Central memory CD4-positive, alpha-beta T cell (primary cell): ENCODE measurements at regions not wholly inside any gene's neighbourhood (a gene's known extent, or its start where the extent isn't known, plus 50 kb on each side); places are given as distances from the start of the nearest gene placed in this dataset.
"Not testable (repeated sequence)": the region's sequence is repeated elsewhere in the genome, so short reads cannot be mapped to it uniquely, and the experiment has no call there.

Experiments used
- DNase-seq: peaks from one replicate; pipeline ENCODE4 v3.0.0; 2022

GRCh38 chr5:18379189-18379588, 744.9 kb downstream of the TAF11L14 start:
- DNase-seq = no peak

DNA sequence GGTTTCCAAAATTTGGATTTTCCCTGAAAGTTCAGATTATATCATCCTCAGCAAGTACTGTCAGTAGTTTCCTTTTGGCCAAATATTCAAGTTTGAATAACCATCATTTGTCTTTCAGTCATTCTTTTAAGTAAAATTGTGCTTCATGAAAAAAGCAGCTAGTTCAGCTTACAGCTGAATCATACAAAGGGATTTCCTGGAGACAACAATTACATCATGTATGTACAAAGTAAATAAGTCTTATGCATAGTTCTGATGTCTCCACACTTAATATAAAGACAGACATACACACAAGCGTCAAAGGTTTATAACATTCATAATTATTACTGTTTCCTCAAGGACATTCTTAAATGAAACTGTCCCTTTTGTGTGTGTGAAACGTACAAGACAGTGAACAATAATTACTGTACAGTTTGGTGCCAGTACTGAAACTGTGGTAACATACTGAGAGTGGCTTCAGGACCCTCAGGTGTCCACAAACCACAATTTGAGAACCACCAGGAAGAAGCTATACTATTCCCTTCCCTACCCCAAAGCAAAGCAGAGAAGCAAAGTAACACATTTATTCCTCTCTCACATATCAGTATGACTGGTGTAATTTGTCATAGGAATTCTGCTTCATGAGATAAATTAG, 746.6 kb downstream of the TAF11L14 start:
- DNase-seq = no peak

DNA sequence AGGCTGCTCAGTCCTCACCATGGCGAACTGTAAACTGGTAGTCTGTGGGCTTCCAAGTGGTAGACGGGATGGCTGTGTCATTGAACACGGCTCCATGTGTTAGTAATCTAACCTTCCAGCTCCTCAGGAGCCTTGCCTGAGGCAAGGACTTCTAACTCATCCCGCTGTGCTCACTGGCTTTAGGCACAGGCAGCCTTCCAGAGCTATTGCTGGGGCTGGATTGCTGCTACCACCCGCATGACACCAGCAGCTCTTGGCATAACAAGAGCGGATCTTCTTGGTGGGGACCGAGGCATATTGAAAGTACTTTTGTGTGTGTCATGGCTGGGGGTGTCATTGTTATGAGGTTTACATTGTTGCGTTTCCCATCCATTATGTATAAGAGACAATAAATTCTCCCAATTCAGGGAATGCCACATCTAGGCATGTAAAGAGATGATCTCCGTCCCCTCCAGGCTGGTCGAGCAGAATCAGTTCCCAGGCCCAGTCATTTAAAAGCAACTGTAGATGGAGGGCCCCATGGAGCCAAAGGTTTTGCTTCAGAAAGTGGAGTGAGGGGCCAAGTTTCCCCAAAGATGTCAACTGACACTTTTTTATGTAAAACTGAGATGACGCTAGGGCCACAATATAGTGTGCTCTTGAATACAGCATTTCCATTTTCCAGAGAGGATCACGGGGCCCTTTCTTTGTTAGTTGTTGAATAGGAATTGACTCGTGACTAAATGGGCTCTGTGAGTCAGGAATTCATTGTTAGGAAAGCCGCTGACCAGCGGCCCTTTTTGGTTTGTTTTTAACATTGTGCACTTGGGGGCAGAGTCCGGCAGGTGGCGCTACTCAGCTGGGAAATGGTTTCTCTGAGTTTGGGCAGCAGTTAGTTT, 759.5 kb downstream of the TAF11L14 start:
- no peak for DNase-seq

- DNase-seq = no peak
Measured at GRCh38 chr5:18394443-18394804, 760.2 kb downstream of the TAF11L14 start.

DNA sequence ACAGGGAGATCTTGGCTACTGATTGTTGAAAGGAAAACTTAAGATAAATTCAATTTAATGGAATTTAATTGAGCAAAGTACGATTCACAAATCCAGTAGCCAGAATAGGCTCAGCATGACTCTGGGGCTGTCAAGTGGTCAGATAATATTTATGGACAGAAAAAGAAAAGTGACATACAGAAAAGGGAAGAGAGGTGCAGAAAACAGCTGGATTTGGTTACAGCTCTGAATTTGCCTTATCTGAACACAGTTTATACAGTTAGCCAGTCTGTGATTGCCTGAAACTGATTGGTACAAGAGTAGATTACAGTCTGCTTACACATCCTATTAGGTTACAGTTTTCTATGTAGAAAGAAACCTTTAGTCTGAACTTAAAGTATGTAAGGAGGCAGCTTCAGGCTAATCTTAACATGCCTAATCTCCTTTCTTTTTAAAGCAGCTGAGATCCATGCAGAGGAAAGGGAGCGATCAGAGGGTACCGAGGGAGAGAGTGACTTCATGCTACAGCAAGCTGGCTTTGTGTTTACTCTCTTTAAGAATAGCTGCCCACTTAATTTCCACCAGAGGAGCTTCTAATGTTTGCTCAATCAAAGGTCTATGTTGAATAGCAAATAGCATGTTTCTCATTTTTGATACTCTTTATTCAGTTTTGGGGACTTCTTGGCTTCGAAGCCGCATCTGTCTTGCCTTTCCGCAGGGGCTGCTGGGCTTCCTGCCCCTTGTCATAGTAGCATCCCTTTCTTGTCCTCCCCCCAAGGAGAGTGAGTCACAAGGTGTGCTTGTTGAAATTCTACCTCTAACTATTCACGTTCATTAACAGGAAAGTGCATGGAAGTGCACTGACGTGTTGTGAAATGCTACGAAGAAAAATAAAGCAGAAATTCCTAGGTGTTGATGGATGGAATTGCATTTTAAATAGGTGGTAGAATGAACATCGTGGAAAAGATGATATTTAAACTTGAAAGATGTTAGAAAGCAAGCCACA, 761.2 kb downstream of the TAF11L14 start:
- no peak for DNase-seq

- DNase-seq = no peak
Measured at GRCh38 chr5:18397371-18397770, 763.1 kb downstream of the TAF11L14 start.

DNA sequence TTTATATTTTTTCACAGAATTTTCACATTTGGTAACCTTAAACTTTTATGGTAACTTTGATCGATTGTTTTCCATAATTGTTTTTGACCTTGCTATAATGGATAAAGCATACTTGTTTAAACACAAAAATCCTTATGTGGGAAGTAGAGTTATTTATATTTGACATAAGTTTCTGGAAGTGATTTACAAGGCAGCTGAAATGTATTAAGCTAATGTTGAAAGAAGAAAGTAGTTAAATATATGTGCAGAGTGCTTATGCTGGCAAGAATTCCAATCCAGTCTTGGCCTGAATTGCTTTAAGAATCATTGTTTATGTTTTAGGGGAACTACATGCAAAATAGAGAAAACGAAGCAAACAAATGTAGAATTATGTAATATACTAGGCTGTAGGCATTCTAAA, 763.6 kb downstream of the TAF11L14 start:
- DNase-seq = no peak

DNA sequence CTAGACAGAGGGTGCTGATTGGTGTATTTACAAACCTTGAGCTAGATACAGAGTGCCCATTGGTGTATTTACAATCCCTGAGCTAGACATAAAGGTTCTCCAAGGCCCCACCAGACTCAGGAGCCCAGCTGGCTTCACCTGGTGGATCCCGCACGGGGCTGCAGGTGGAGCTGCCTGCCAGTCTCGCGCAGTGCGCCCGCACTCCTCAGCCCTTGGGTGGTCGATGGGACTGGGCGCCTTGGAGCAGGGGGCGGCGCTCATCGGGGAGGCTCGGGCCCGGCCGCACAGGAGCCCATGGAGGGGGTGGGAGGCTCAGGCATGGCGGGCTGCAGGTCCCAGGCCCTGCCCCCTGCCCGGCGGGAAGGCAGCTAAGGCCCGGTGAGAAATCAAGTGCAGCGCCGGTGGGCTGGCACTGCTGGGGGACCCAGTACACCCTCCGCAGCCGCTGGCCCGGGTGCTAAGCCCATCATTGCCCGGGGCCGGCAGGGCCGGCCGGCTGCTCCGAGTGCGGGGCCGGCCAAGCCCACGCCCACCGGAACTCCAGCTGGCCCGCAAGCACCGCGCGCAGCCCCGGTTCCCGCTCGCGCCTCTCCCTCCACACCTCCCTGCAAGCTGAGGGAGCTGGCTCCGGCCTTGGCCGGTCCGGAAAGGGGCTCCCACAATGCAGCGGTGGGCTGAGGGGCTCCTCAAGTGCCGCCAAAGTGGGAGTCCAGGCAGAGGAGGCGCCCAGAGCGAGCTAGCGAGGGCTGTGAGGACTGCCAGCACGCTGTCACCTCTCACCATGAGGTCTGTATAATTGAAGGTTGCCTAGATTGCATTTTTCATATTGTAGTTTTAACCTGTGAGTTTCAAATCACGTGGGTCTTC, 765.4 kb downstream of the TAF11L14 start:
- DNase-seq = not testable (repeated sequence)

GRCh38 chr5:18403141-18403540, 768.9 kb downstream of the TAF11L14 start:
- no peak for DNase-seq

DNA sequence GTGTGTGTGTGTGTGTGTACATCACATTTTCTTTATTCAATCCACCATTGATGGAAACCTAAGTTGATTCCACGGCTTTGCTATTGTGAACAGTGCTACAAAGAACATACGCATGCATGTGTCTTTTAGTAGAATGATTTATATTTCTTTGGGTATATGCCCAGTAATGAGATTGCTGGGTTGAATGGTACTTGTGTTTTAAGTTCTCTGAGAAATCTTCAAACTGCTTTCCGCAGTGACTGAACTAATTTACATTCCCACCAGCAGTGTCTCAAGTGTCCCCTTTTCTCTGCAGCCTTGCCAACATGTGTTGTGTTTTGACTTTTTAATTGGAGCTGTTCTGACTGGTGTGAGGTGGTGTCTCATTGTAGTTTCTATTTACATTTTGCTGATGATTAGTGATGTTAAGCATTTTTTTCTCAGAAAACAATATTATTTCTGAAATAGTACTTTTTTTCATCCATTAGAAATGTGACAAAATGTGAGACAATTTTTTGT, 769.7 kb downstream of the TAF11L14 start:
- no peak for DNase-seq

DNA sequence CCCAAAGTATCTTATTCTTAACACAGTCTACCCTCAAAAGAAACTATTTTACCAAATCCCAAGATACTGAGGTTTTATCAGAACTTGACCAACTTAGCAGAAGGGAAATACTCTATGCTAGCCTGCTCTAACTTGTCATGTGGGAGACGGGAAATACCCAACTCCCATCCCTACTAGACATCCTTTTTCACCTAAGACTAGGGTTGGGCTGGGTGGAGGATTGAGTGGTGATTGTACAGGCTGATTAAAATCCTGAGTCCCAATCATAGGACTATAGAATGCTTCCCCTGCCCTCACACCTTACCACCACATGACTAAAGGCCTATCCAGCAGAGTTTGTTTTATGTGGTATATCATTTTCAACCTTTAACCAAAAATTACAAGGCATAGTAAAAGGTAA, 786.5 kb downstream of the TAF11L14 start:
- DNase-seq = no peak

DNA sequence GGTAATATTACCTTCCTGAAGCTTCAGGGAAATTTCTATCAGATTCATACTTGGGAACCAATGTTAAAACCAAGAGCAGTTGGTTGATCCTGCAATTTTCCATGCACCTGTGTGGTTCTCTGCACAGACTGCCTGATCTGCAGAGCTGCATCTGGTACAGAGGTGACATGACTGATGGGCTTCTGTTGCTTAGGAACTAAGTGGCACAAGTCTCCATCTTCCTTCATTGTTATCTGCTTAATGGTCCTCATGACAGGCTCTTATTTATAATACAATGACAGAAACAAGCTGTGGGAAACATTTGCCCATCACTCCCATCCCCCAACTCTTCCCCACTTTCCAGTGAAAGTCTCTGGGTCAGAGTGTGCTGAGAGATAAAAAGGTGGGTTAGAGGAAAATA, 799.1 kb downstream of the TAF11L14 start:
- no peak for DNase-seq

DNA sequence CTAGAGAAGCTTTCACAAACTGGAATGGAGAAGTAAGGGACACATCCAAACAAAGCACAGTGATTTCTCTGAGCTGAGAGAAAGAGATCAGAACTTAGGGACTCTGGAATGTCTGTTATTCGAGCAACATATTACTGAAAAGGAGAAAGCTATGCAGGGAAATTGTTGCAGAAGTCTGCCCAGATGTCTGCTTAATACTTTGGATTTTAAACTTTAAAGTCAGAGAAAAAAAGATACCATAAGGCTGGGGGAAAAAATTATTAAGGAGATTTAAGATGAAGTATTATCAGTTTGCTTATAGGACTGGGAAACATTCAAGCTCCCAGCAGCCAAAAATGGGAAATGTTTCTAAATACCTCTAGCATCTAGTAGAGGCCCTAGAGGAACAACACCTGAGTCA, 803.9 kb downstream of the TAF11L14 start:
- no peak for DNase-seq

DNA sequence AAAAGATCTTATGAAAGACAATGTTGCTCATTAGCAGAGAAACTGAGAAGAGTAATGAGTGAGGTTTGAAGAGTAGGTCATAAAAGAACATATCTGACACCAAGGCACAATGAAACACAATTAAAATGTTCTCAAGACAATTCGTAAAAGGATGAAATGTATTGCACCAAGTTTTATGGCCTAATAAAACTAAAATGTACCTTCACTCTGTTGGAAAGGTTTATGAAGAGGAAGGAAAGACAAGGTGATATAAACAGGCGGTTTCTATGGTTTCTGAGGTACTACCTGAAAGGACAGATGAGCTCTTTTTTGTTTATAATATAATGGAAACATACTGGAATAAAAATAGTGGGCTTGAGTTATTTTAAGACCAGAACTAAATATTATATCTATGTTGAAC, 821.3 kb downstream of the TAF11L14 start:
- no peak for DNase-seq

DNA sequence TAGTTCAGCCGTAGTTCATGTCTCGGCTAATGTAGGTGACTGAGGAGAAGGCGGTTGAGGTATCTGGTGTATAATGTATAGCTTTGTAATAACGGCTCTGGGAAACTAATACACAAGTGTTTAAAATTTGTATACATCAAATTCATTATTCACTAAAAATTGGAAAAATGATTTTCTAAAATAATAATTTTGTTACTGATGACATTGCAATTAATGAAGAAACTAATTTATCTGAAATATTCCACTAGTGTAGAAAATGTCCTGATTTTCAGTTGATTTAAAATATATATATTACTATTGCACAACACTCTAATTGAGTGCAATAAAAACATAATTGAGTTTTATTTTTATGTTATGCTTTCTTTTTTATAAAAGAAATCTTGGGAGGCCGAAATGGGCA, 823.0 kb downstream of the TAF11L14 start:
- DNase-seq = no peak

- no peak for DNase-seq
Measured at GRCh38 chr5:18461766-18462165, 827.5 kb downstream of the TAF11L14 start.

DNA sequence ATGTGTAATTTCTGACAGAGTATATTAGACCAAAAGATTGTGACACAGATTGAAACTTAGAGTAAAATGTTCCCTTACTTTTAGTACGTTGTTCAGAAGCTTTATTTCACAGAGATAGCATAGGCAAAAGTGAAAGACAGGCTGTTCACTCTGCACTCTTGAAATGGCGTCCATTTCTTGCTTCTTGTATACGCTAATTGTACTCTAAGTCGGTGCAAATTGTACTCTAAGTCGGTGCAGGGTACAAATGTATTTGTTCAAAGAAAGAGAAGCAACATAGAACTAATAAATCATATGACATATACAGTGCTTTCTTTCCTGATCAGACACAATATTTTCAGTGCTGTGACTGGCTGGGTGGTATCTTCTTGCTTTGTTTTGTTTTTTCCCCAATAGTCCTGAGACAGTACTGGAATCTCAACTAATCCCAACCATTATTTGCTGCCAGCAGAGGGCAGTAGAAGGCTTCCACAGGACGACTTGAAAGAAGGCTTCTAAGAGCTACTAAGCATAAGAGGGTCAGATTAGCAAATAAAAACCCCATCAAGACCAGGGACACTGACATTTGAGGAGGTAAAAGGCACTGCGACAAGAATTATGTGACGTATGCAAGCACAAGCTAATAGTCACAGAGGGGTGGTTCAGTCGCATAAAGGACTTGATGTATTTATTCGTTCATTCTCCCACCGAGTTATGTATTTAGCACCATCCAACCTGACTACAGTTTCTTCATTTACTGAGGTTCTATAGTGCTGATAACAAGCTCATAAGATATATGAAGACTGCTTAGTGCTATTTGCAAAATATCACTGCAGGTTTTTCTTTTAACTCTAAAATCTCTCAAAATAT, 831.8 kb downstream of the TAF11L14 start:
- no peak for DNase-seq

DNA sequence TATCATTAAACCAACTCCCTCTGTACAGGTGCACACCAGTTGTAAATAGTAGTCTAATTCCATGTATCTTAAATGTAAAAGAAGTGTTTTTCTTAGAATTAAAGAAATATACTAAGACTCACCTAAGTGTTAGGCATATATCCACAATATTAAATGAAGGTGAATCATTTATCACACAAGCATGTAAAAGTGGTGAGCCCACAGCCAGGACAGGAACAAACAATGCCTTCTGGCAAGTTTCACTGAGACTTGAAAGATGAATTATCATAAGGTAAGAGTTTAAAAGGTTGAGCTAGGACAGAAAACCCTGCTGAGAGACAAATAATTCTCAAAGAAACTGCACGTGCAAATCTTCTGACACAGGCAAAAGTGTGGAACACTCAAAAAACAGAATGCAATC, 832.5 kb downstream of the TAF11L14 start:
- DNase-seq = no peak

GRCh38 chr5:18471791-18472190, 837.5 kb downstream of the TAF11L14 start:
- not testable (repeated sequence) for DNase-seq

DNA sequence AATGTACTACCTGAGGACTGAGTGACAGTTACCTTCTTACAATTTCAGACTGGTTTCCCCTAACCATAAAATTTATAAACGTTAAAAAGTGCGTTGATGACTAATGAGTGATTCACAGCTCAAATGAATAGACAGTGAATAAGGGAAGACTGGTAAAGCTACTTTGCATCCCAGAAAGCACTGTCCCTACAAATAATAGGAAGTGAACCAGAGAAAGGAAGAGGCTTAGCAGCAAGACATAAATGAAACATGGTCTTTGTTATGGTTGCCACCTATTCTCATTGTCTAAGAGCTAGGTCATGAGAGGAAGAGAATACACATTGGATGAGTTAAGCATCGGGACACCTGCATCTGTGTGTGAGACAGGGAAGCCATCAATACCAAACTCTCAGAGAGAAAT, 849.2 kb downstream of the TAF11L14 start:
- no peak for DNase-seq

- no peak for DNase-seq
Measured at GRCh38 chr5:18487928-18488480, 853.7 kb downstream of the TAF11L14 start.
